ENCODE measurements at regions not wholly inside any gene's neighbourhood (a gene's known extent, or its start where the extent isn't known, plus 50 kb on each side); places are given as distances from the start of the nearest gene placed in this dataset.

GRCh38 chr17:77692571-77693161, 265.8 kb upstream of the TNRC6C start:
- 62% methylated on average over 12 of the region's 12 CpGs for WGBS
- TF ChIP-seq, protein P1, sequence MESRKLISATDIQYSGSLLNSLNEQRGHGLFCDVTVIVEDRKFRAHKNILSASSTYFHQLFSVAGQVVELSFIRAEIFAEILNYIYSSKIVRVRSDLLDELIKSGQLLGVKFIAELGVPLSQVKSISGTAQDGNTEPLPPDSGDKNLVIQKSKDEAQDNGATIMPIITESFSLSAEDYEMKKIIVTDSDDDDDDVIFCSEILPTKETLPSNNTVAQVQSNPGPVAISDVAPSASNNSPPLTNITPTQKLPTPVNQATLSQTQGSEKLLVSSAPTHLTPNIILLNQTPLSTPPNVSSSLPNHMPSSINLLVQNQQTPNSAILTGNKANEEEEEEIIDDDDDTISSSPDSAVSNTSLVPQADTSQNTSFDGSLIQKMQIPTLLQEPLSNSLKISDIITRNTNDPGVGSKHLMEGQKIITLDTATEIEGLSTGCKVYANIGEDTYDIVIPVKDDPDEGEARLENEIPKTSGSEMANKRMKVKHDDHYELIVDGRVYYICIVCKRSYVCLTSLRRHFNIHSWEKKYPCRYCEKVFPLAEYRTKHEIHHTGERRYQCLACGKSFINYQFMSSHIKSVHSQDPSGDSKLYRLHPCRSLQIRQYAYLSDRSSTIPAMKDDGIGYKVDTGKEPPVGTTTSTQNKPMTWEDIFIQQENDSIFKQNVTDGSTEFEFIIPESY (IDR thresholded peaks at IDR 0.05), result no peak
- TF ChIP-seq TAF1 (conservative IDR thresholded peaks at IDR 0.05) (no peak), FOXA2 (IDR thresholded peaks at IDR 0.05) (no peak), JUND (IDR thresholded peaks at IDR 0.05) (no peak), RXRA (IDR thresholded peaks at IDR 0.05) (no peak), FOXA1 (IDR thresholded peaks at IDR 0.05) (no peak), NR2F2 (IDR thresholded peaks at IDR 0.05) (no peak), YY1 (IDR thresholded peaks at IDR 0.05) (no peak), SP1 (IDR thresholded peaks at IDR 0.05) (no peak), HNF4A (conservative IDR thresholded peaks at IDR 0.05) (no peak)
- TF ChIP-seq, protein P2, sequence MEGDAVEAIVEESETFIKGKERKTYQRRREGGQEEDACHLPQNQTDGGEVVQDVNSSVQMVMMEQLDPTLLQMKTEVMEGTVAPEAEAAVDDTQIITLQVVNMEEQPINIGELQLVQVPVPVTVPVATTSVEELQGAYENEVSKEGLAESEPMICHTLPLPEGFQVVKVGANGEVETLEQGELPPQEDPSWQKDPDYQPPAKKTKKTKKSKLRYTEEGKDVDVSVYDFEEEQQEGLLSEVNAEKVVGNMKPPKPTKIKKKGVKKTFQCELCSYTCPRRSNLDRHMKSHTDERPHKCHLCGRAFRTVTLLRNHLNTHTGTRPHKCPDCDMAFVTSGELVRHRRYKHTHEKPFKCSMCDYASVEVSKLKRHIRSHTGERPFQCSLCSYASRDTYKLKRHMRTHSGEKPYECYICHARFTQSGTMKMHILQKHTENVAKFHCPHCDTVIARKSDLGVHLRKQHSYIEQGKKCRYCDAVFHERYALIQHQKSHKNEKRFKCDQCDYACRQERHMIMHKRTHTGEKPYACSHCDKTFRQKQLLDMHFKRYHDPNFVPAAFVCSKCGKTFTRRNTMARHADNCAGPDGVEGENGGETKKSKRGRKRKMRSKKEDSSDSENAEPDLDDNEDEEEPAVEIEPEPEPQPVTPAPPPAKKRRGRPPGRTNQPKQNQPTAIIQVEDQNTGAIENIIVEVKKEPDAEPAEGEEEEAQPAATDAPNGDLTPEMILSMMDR (IDR thresholded peaks at IDR 0.05; ENCODE audit: low read depth, low read length, missing input control), result no peak
- TF ChIP-seq, protein P3, sequence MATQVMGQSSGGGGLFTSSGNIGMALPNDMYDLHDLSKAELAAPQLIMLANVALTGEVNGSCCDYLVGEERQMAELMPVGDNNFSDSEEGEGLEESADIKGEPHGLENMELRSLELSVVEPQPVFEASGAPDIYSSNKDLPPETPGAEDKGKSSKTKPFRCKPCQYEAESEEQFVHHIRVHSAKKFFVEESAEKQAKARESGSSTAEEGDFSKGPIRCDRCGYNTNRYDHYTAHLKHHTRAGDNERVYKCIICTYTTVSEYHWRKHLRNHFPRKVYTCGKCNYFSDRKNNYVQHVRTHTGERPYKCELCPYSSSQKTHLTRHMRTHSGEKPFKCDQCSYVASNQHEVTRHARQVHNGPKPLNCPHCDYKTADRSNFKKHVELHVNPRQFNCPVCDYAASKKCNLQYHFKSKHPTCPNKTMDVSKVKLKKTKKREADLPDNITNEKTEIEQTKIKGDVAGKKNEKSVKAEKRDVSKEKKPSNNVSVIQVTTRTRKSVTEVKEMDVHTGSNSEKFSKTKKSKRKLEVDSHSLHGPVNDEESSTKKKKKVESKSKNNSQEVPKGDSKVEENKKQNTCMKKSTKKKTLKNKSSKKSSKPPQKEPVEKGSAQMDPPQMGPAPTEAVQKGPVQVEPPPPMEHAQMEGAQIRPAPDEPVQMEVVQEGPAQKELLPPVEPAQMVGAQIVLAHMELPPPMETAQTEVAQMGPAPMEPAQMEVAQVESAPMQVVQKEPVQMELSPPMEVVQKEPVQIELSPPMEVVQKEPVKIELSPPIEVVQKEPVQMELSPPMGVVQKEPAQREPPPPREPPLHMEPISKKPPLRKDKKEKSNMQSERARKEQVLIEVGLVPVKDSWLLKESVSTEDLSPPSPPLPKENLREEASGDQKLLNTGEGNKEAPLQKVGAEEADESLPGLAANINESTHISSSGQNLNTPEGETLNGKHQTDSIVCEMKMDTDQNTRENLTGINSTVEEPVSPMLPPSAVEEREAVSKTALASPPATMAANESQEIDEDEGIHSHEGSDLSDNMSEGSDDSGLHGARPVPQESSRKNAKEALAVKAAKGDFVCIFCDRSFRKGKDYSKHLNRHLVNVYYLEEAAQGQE (IDR thresholded peaks at IDR 0.05), result no peak
- peaks cover 0 to 14% (median 8%) of the 10 kb centered on the region in 4 donors for H3K27me3 ChIP-seq (ENCODE audit: control insufficient read depth in 4 of 4, insufficient read depth in 4 of 4, low read length in 3 of 4)
- no peaks in the 10 kb centered on the region for H3K4me1 ChIP-seq (ENCODE audit: control insufficient read depth in 4 of 4, insufficient read depth in 4 of 4, low read length in 3 of 4)
- no peak overlapping the region for H3K9ac ChIP-seq (ENCODE audit: low read depth in 1 of 2, low read length in 2 of 2)
- peak; percentile 6 for DNase-seq (ENCODE audit: low spot score)
- no peaks in the 10 kb centered on the region for H3K36me3 ChIP-seq (ENCODE audit: control insufficient read depth in 4 of 4, insufficient read depth in 3 of 4, low read depth in 1 of 4, low read length in 3 of 4)
- no peak overlapping the region for H3K4me3 ChIP-seq (ENCODE audit: low read depth in 1 of 3, low read length in 3 of 3)
- H3K27ac ChIP-seq (ENCODE audit: low read depth in 1 of 2, low read length in 2 of 2), result no peak overlapping the region
- no peaks in the 10 kb centered on the region for H3K9me3 ChIP-seq (ENCODE audit: control insufficient read depth in 4 of 4, low read length in 3 of 4)

DNA sequence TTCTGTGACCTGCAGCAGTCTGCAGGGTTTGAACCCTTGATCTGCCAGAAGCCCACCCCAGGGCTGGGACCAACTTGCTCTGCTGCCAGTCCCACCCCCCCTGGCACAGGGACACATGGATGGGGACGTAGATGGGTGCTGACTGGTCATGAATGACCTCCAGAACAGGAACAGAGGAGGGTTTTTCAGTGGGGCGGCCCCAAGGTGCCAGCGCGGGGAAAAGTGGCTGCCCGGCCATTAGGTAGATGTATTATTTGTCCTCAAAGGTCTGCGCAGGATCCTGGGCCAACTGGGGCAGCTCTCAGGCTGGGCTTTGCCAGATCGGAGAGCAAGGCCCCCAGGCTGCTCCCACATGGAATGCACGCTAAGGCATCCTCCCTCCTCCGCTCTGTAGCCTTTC, 265.2 kb upstream of the TNRC6C start:
- TF ChIP-seq, protein P4, sequence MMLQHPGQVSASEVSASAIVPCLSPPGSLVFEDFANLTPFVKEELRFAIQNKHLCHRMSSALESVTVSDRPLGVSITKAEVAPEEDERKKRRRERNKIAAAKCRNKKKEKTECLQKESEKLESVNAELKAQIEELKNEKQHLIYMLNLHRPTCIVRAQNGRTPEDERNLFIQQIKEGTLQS (IDR thresholded peaks at IDR 0.05), result no peak
- no peak for TF ChIP-seq GABPA (IDR thresholded peaks at IDR 0.05 in 1 of 2, conservative IDR thresholded peaks at IDR 0.05 in 1 of 2)
- no peak for TF ChIP-seq FOXA1 (IDR thresholded peaks at IDR 0.05)
- TF ChIP-seq, protein P3 (IDR thresholded peaks at IDR 0.05), result no peak
- no peak for TF ChIP-seq NR2F2 (IDR thresholded peaks at IDR 0.05)
- no peak for TF ChIP-seq RAD21 (IDR thresholded peaks at IDR 0.05)
- no peak for TF ChIP-seq HNF4A (conservative IDR thresholded peaks at IDR 0.05)
- TF ChIP-seq RXRA (IDR thresholded peaks at IDR 0.05), result no peak
- TF ChIP-seq, protein P1 (IDR thresholded peaks at IDR 0.05), result no peak
- TF ChIP-seq SP1 (IDR thresholded peaks at IDR 0.05), result no peak
- TF ChIP-seq EGR1 (IDR thresholded peaks at IDR 0.05; ENCODE audit: low read depth in 2 of 2), result no peak
- no peak for TF ChIP-seq MAX (IDR thresholded peaks at IDR 0.05)
- TF ChIP-seq HNF4G (IDR thresholded peaks at IDR 0.05), result no peak
- no peak for TF ChIP-seq JUND (IDR thresholded peaks at IDR 0.05)
- Histone ChIP-seq H3K9me3 (ENCODE audit: control insufficient read depth in 4 of 4, low read length in 3 of 4) (no peaks in the 10 kb centered on the region), H3K4me3 (ENCODE audit: low read depth in 1 of 3, low read length in 3 of 3) (no peak overlapping the region), H3K27ac (ENCODE audit: low read depth in 1 of 2, low read length in 2 of 2) (no peak overlapping the region), H3K36me3 (ENCODE audit: control insufficient read depth in 4 of 4, insufficient read depth in 3 of 4, low read depth in 1 of 4, low read length in 3 of 4) (no peaks in the 10 kb centered on the region), H3K4me1 (ENCODE audit: control insufficient read depth in 4 of 4, insufficient read depth in 4 of 4, low read length in 3 of 4) (no peaks in the 10 kb centered on the region), H3K9ac (ENCODE audit: low read depth in 1 of 2, low read length in 2 of 2) (no peak overlapping the region), H3K27me3 (ENCODE audit: control insufficient read depth in 4 of 4, insufficient read depth in 4 of 4, low read length in 3 of 4) (peaks cover 0 to 17% (median 8%) of the 10 kb centered on the region in 4 donors)
- WGBS, result 74% methylated on average over 9 of the region's 9 CpGs
- peak; percentile 14 for DNase-seq (ENCODE audit: low spot score)

Data from liver (tissue), 8 donors.